HEK293T (cell line): ENCODE measurements at regions not wholly inside any gene's neighbourhood (a gene's known extent, or its start where the extent isn't known, plus 50 kb on each side); places are given as distances from the start of the nearest gene placed in this dataset.

Experiments
- CTCF ChIA-PET: fragments of 350-600 bp; formaldehyde crosslinking; extraction: SDS; loops from one replicate; lab custom pipeline; 2021; ENCODE audit warnings: antibody characterized with exemption, inconsistent platforms; lab: Yijun Ruan, JAX
- POLR2A ChIA-PET: fragments of 350-600 bp; formaldehyde crosslinking; extraction: SDS; loops from one replicate; lab custom pipeline; 2020; ENCODE audit warnings: antibody characterized with exemption, inconsistent platforms; lab: Yijun Ruan, JAX
- DNase-seq: peaks from one replicate; pipeline ENCODE4 v3.0.0; 2012; ENCODE audit warnings: mixed read lengths; ENCODE audit errors: extremely low spot score
- ARNT ChIP-seq: fragments of 450-650 bp; IDR thresholded peaks from 2 replicates; pipeline ENCODE4 v1.6.1; 2017; ENCODE audit warnings: mild to moderate bottlenecking
- BHLHE40 ChIP-seq: fragments of 450-650 bp; IDR thresholded peaks from 2 replicates; pipeline ENCODE4 v1.6.1; 2016; ENCODE audit warnings: mild to moderate bottlenecking, moderate library complexity, borderline replicate concordance
- CTBP1 ChIP-seq: fragments of 450-650 bp; IDR thresholded peaks from 2 replicates; pipeline ENCODE4 v1.6.1; 2016; ENCODE audit warnings: borderline replicate concordance
- ELF4 ChIP-seq: fragments of 450-650 bp; IDR thresholded peaks from 2 replicates; pipeline ENCODE4 v1.6.1; 2017; ENCODE audit warnings: antibody characterized with exemption
- FOXA1 ChIP-seq: fragments of 450-650 bp; IDR thresholded peaks from 2 replicates; pipeline ENCODE4 v1.6.1; 2016; ENCODE audit warnings: mild to moderate bottlenecking
- FOXK2 ChIP-seq: fragments of 450-650 bp; IDR thresholded peaks from 2 replicates; pipeline ENCODE4 v1.6.1; 2016; ENCODE audit warnings: mild to moderate bottlenecking
- FOXM1 ChIP-seq: fragments of 450-650 bp; IDR thresholded peaks from 2 replicates; pipeline ENCODE4 v1.6.1; 2017; ENCODE audit warnings: mild to moderate bottlenecking, borderline replicate concordance
- HDGF ChIP-seq: fragments of 450-650 bp; IDR thresholded peaks from 2 replicates; pipeline ENCODE4 v1.6.1; 2017; ENCODE audit warnings: antibody characterized with exemption, borderline replicate concordance
- L3MBTL2 ChIP-seq: fragments of 450-650 bp; conservative IDR thresholded peaks from 2 replicates; pipeline ENCODE4 v1.6.1; 2016; ENCODE audit warnings: mild to moderate bottlenecking
- LEF1 ChIP-seq: fragments of 450-650 bp; IDR thresholded peaks from 2 replicates; pipeline ENCODE4 v1.6.1; 2017; ENCODE audit warnings: mild to moderate bottlenecking, borderline replicate concordance
- NFRKB ChIP-seq: fragments of 450-650 bp; IDR thresholded peaks from 2 replicates; pipeline ENCODE4 v1.6.1; 2016; ENCODE audit warnings: mild to moderate bottlenecking, moderate library complexity
- PKNOX1 ChIP-seq: fragments of 450-650 bp; IDR thresholded peaks from 2 replicates; pipeline ENCODE4 v1.6.1; 2016
- SP1 ChIP-seq: fragments of 450-650 bp; IDR thresholded peaks from 2 replicates; pipeline ENCODE4 v1.6.1; 2017
- SUZ12 ChIP-seq: fragments of 450-650 bp; IDR thresholded peaks from 2 replicates; pipeline ENCODE4 v1.6.1; 2016; ENCODE audit warnings: mild to moderate bottlenecking
- TARDBP ChIP-seq: fragments of 450-650 bp; IDR thresholded peaks from 2 replicates; pipeline ENCODE4 v1.6.1; 2016
- ZNF384 ChIP-seq: fragments of 450-650 bp; IDR thresholded peaks from 2 replicates; pipeline ENCODE4 v1.6.1; 2016

GRCh38 chr3:177994976-177995375 lies 541.3 kb upstream of the KCNMB2 start:
- DNase-seq = no peak
- CTCF ChIA-PET = no interaction called here
- POLR2A ChIA-PET = no interaction called here
- TF ChIP-seq SUZ12 (no peak), NFRKB (no peak), LEF1 (no peak), ARNT (no peak), FOXM1 (no peak), L3MBTL2 (no peak), BHLHE40 (no peak), SP1 (no peak), PKNOX1 (no peak)

- TF ChIP-seq ARNT (no peak), FOXK2 (no peak), PKNOX1 (no peak), SP1 (no peak)
- DNase-seq = no peak
- ChIA-PET CTCF (no interaction called here), POLR2A (no interaction called here)
Observed at GRCh38 chr3:177995381-177996085, 540.7 kb upstream of the KCNMB2 start.

- DNase-seq = no peak
- POLR2A ChIA-PET = no interaction called here
- CTCF ChIA-PET = no interaction called here
Observed at GRCh38 chr3:178001670-178002101, 534.5 kb upstream of the KCNMB2 start.

GRCh38 chr3:178002113-178002512 lies 534.1 kb upstream of the KCNMB2 start:
- no peak for TF ChIP-seq BHLHE40
- no peak for TF ChIP-seq HDGF
- TF ChIP-seq SUZ12 = no peak
- TF ChIP-seq TARDBP = no peak
- no peak for TF ChIP-seq FOXM1
- no peak for TF ChIP-seq LEF1
- ChIA-PET POLR2A (no interaction called here), CTCF (no interaction called here)
- no peak for DNase-seq

More at GRCh38 chr3:178001670-178002101, 534.5 kb upstream of the KCNMB2 start:
- TF ChIP-seq ARNT = no peak
- TF ChIP-seq BHLHE40 = no peak
- TF ChIP-seq PKNOX1 = no peak
- no peak for TF ChIP-seq TARDBP
- no peak for TF ChIP-seq HDGF
- TF ChIP-seq CTBP1 = no peak
- no peak for TF ChIP-seq LEF1
- no peak for TF ChIP-seq SP1

GRCh38 chr3:178003756-178004155 lies 532.5 kb upstream of the KCNMB2 start:
- TF ChIP-seq SUZ12 (no peak), SP1 (no peak), NFRKB (no peak), LEF1 (no peak), PKNOX1 (no peak), ZNF384 (no peak), TARDBP (no peak), HDGF (no peak)
- ChIA-PET POLR2A (no interaction called here), CTCF (no interaction called here)
- no peak for DNase-seq

GRCh38 chr3:178005961-178006360 lies 530.3 kb upstream of the KCNMB2 start:
- ChIA-PET CTCF (no interaction called here), POLR2A (no interaction called here)
- DNase-seq = no peak
- no peak for TF ChIP-seq FOXK2
- no peak for TF ChIP-seq FOXA1
- TF ChIP-seq FOXM1 = no peak
- TF ChIP-seq NFRKB = no peak
- no peak for TF ChIP-seq BHLHE40
- TF ChIP-seq ELF4 = no peak
- no peak for TF ChIP-seq SUZ12
- TF ChIP-seq SP1 = no peak
- no peak for TF ChIP-seq HDGF
- TF ChIP-seq PKNOX1 = no peak
- no peak for TF ChIP-seq ZNF384
- TF ChIP-seq L3MBTL2 = no peak
- TF ChIP-seq ARNT = no peak
- no peak for TF ChIP-seq TARDBP
- no peak for TF ChIP-seq LEF1
- TF ChIP-seq CTBP1 = no peak
